Stimulated activated CD4-positive, alpha-beta T cell treated with anti-CD3 and anti-CD28 coated beads, Interleukin-1b, Interleukin-23, amount 100 ng/mL, for 24 hours (primary cell): ENCODE measurements at regions not wholly inside any gene's neighbourhood (a gene's known extent, or its start where the extent isn't known, plus 50 kb on each side); places are given as distances from the start of the nearest gene placed in this dataset.

ENCODE experiments used
- DNase-seq, 4 experiments: peaks; one replicate each; pipeline ENCODE4 v3.0.0-alpha.2; 2020; ENCODE audit warnings: low read depth in 4 of 4, low spot score in 1 of 4

DNA sequence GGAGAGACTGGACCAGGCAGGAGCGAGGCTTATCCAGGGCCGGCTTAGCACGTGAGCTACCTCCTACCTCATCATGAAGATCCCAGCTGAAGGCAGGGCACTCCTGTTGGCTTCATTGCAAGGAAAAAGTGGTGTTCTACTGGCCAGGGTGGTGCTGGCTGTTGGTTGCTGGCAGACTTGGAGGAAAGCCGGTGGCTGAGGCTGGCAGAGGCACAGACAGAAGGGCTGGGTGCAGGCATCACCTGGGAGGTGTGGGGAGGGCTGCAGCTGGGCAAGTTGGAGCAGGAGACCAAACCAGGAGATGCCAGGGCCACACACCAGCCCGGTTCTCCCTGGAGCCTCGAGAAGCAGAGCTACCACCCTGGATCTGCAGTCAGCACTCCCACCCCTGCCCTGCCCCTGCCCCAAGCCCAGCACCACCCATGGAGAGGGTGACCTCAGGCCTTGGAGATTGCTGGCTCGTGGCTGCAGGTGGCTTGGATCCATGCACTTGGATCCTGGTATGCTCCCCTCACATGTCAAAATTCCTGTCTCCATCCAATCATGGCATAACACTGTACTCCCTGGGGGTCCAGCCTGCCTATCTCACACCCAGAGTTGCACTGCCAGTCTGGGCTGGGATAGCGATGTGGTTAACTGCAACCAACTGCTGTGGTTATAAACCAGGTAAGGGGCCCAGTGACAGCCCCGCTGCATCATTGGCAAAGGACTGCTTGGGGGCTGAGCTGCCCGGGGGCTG, 49.7 kb downstream of the GLI2 start:
- DNase-seq = no peak

DNA sequence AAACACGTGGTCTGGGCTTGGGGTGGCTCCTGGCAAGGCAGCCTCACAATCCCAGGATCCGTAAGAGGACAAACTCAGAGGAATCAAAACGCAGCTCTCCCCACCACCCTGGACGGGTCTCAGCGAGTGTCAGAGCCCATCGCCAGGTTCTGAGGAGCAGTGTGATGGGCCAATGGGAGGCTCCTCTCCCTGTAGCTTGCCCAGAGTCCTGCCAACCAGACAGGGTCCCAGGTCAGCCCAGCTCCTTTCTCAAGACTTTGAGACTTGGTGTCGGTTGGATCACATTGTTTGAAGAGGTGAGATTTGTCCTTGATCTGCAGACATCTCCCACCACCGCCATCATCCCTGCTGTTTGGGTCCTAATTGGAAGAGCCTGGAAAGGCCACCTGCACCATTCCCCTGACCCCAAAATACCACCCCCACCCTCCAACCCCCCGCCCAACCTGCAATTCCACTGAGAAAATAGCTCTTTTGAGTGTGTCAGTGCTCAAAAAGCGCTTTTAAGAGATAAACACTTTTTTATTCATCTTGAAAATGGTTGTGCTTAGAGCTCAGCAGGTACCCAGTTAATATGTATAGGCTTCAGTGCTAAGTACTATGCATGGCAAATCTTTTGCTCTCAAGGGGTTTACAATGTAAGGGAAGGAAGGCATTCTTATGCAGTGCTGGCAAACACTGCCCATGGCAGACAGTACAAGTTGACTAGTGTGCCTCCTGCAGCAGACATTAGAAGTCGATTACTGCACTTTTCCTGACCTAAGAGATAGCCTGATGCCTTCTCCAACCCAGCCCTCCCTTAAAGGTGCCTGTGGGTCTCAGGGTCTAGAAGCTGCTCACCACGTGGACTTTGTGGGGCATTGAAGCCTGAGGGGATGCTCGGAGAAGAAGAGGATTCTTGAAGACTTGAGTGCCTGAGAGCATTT, 50.6 kb downstream of the GLI2 start:
- DNase-seq = no peak

DNA sequence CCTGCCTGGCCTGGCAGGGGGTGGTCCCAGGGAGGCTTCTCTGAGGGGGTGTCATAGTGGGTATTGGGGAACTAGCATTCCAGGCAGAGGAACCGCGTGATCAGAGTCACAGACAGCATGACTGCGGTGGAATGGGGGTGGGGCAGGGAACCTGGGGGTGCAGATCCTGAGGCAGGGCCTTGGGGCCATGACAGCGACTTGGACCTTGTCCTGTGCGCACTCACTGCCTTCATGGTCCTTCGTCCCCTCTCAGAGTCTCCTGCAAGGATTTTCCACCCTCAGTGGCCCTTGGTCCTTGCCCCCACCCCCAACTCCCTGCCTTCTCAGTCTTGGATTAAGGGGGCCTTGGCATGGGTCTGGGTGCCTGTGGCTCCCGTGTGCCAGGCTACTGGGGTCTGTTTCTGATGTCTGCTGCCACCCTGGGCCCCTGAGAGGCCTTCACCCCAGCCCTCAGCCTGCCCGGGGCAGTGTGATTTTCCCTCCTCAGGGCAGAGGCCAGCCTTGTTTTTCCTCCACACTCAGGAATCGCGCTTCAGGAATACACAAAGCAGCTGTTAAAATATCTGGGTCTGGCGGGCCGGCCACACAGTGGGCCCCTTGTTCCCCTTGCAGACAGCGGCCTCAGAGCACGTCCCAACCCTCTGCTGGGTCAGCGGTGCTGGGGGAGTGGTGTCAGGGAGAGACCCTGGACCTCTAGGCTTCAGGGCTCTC, 51.6 kb downstream of the GLI2 start:
- no peak for DNase-seq

DNA sequence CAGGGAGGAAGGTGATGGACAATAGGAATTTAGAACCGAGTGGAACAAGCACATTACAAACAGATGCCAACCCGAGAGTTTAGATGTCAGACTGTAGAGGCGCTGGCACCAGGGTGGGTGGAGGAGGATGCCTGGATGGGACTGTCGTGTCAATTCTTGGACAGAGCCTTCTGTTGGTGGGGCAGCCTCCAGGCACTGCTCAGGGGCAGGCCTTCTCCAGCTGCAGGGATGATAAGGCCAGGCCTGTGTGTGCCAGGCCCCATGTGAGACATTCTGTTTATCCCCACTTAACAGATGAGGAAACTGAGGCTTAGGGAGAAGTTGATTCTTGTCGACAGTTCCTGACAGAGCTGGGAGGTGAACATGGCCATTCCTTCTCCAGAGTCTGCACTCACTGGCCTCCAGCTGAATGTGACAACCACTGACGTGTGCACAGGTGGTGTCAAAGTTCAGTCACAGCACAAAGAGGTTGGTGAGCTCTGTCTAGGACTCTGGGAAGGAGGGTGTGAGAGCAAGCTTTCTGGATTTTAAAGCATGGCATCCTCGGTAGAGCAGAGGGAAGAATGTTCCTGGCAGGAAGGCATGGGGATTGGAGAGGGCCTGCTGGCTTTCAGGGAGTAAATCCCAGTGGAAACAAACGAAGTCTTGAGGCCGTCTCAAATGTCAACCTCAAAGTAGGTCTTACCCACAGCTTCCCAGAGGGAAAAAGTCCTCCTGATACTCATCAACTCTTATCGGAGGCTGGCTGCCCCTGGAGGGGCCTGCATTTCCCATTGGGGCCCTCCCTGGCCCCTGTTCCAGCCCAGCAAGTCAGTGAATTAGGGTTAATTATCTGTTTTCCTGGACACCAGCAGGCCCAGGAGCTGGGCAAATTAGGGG, 52.4 kb downstream of the GLI2 start:
- DNase-seq = no peak

DNA sequence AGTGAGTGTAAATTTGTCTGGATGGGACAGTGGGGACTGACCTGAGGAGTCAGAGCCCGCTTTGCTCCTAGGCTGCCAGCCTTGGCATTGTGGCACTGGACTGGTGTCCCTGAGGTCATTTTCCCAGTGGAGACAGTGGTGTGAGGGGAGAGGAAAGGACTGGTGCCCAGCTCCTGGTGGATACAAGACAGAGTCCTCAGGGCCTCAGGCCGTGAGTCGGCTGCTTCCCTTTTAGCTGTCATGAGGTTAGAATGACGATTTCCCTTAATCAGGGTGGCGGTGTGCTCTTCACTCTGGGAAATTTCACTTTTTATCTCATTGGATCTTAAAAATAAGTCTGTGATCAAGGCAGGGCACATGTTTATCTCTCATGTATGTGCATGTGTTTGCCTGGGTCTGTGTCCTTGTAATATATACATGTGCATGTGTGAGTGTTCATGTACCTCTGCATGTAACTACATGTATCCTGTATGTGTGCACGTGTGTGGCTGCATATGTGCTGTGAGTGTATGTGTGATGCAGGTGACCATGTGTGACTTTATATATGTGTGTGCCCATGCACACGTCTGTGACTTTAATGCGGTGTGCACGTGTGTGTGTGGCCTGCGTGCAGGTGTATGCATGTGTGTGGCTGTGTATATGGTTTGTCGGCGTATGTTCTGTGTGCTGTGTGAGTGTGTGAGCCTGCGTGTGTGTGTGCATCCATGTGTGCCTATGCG, 55.7 kb downstream of the GLI2 start:
- DNase-seq = no peak

DNA sequence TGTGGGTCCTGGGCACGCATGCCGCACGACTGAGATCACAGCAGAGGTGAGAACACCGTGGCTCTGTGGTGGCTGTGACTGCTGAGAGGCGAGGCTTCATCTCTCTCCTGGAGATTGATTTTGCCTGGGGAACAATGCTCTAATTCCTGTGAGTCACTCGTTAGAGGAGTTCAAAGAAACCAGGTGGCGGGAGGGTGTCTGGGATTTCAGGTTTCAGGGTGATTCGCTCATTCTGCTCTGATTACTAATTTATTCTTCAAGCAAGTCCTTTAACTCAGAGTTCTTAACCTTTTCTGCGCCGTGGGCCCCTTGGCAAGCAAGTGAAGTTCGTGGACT, 56.3 kb downstream of the GLI2 start:
- no peak for DNase-seq

DNA sequence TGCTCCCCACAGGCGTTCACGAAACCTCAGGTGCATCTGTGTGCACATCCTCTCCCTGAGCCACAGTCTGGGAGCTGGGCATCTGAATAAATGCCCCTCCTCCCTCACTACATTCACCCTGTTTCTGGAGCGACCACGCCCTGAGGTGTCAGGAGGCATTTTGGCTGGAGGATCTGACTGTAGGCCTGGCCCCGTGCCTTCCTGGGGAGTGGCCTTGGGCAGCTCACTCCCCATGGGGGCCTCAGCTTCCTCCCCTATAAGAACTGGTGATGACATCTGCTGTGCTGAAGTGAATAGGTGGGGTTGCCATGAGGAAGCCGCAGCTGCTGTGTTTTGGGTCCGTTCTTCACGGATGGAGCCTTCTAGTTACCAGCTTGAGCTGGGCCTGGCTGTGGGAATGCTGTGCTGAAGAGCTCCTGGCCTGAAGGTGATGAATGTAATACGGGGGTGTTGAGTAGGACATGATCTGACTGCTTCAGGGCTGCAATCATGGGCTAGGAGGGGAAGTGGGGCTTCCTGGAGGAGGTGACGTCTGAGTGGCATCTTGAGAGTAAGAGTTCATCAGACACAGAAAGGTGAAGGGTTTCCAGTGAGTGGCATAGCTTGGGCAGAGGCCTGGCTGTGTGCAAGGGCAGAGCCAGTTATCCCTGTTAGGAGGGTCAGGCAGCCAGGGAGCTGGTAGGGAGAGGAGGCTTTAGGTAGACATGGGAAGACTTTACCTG, 58.2 kb downstream of the GLI2 start:
- DNase-seq = no peak

DNA sequence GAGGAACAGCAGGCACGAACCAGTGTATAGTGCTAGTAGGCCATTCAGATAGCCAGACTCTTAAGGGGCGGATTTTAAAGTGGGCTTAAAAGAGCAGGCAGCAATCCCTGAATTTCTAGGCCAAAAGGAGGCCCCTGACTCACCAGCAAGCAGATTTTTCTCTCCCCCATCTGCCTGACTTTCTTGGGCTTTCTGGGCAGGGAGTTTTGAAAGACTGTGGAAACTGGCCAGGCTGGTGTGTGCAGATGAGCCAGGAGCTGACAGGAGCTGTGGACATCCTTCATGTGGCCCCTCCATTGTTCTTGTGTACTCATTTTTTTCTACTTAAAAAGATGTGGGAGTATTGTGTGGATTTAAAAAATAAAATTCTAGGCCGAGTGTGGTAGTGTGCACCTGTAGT, 59.0 kb downstream of the GLI2 start:
- DNase-seq = no peak

DNA sequence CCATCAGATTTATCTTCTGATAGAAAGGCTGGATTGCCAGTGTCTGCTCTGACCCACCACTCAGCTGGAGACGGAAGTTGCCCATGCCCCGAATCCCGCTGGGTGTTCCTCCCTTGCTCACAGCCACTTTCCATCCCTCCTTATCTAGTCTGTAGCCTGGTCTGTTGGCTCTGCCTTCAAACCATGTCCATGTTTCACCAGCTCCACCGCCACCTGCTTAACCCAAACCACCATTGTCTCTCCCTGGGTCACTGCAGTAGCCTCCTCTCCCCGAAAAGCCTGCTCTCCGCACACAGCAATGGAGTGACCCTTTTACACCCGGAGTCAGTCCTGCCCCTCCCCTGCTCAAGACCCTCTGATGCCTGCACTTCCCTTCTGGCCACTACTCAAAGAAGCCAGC, 60.4 kb downstream of the GLI2 start:
- DNase-seq = no peak

DNA sequence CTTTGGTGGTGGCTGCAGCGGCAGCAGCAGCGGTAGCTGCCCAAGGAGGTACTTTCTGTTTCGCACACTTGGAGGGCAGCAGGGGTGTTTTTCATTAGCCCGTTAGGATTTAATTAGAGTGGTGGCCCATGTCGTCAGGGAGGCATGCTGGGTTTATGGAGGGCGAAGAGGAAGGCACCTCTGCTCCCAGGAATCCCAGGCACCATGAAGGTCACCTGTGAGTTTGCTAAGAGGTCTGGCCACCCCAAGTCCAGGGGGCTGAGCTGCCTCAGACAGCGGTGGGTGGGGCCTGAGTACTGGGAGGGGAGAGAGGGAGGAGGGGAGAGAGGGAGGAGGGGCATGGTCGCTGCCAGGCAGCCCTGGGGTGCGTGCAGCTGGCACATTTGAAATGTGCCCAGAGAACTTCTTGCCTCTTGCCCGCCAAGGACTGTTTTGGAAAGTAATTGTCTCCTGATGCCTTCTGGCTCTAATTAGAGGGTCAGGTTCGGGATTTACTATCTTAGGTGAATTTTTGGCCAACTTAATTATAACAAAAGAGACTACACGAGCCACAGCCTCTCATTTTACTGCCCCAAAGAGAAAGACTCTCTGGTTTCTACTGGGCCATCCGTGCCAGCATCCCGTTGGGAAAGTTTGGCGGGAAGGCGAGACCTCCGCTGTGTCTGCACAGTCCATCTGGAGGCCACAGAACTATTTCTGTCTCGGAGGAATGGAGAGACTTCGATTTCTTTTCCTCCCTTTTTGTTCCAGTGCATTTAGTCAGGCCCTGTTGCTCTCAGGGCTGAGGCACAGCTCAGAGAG, 62.0 kb downstream of the GLI2 start:
- no peak for DNase-seq

DNA sequence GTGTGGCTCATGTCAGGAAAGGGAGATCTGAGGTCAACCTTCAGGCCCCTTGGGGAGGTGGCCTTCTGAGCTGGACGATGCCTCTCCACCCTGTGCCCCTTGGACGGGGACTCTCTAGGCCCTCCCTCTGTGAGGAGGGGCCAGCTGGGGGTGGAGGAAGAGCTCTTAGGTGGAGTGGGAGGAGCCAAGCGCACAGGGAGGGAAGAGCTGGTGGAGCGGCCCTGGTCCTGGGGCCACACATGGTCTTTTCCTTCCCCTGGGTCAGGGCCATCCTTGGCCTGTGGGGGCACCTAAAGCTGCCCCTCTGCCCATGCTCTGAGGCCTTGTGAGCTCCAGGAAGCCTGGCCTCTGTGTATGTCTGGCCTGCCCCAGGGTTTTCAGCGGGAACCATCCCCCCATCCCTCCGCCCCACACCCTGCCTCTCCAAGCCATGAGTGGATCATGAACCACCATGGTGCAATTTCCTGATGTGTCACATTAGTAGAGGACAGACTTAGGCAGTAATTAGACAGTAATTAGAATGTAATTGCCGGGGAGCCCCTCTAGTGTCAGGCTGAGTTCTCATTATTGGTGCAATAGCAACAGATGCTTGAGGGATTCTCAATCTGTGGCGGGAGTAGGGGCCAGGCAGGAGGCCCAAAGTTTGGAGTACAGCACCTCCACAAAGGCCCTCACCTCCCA, 63.0 kb downstream of the GLI2 start:
- no peak for DNase-seq

DNA sequence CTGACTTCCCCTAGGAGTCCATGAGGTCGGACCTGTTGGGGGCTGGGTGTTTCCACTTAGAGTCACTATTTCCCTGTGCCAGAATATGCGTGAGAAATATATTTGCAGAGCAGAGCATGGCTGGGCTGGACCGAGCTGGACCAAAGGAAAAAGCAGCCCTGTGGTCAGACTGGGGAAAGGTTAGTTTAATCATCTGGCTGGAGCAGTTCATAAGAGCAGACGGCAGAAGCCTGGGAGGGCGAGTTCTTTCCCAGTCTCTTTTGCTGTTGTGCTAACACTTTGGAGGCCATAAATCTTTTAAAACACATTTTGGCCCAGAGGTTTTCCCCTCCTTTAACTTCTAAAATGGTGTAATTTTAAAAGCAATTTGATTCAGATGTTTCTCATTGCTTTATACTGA, 66.5 kb downstream of the GLI2 start:
- no peak for DNase-seq

DNA sequence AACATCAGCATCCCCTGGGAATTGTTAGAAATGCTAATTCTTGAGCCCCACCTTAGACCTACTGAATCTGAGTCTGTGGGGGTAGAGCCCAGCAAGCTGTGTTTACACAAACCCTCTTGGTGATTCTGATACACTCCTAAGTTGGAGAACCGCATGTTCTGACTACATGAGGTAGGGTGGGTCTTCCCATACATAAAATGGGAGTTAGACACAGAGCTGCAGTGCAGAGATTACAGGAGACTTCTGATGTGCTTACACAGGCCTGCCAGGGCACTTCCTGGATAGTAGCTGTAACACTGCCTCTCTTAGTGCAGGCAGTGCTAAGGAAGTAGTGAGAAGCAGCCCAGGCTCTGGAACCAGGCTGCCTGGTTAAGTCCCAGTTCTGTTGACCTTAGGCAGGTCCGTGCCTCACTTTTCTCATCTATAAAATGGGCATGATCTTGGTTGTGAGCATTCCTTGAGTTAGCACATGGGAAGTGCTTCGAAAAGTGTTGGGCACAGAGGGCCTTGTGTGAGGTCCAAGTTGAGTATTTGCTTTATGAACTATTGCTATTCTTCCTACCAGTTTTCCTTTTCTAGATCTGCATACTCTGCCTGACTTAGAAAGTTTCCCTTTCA, 67.3 kb downstream of the GLI2 start:
- DNase-seq = no peak

DNA sequence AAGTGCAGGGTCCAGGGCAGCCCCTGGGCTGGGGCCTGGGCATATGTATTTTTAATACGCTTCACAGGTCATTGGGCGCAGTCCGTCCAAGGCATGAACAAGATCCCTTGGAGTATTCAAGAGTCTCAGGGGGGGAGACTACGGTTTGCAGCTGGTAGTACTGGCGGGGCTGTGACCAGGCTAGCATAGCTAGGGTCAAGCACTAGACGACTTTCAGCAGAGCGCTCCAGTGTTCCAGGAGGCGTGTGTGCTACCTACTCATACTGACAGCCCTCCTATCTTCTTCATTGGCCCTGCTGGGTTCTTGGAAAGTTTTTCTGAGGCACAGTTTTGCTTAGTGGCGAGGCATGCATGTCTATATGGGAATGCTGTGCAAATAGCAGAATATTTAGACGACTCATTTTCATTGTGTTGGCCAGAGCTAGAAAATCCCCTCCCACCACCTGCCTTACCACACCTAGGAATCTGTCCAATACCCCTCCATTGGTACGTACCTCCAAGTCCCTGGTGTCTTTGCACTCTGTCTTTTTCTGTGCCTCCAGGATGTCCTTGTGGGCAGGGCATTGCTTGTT, 68.2 kb downstream of the GLI2 start:
- no peak for DNase-seq

DNA sequence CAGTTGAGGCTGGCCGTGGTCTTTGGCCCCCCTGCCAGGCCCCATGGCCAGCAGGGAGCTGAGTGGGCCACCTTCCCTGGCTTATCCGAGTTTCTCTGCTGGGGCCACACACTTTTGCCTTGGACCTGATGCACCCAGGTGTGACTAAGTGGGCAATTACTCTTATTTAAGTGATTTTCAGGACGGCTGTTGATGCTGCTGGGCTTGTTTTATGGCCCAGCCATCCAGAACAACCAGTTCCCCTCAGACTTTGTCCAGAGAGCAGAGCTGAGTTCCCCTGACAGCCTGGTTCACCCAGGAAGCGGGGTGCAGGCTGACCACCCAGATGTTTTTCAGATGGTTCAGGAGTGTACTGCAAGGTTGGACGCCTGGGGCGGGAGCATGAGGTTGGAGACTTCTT, 68.8 kb downstream of the GLI2 start:
- DNase-seq = no peak

DNA sequence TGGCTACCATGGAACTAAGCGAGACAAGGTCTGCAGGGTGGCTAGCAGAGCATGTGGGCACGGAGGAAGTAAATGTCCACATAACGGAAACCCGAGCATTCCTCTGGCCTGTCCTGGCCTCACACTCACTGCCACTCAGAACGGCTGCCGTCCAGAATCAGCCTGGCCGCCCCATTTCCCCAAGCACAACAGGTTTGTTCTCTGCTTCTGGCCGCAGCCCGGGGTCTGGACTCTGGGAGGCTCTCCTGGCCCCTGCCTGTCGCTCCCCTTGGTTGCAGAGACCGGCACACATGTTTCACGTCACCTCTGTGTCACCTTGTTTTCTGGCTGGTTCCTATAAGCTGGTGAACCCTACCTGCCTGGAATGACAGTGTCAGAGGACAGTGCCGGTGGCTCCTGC, 69.3 kb downstream of the GLI2 start:
- DNase-seq = no peak

DNA sequence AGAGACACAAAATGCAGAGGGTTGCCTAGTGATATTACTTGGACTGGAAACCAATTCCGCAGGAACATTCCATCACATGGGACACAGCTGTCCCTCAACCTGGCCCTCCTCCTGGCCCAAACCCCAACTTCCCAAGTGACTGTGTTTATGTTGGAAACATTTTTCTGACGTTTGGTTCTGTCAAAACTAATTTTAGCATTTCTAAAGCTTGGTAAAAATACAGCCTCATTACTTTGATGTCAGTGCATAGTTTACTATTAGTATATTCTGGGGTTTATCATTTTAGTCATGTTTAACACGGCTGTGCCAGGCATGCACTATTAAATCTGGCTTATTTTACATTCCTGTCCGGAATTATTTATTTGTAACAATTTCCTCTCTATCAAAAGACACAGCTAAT, 69.9 kb downstream of the GLI2 start:
- DNase-seq = no peak

DNA sequence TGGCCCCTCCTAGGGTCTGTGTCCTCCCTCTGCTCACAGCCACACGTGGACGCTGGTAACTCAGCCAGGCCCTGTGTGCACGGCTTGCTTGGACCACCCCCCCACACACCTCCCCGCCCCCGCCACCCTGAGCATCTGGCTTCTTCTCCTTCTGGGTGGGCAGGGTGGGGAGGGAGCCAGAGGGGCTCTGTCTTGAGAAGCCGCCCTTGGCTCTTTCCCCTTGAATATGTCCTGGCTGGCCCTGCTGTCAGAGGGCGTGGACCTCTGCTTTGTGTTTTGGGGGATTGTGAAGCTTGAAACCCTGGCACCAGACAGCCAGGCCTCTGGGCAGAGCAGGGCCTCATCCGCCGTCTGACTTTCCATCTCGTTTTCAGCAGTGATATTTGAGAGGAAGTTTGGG, 72.1 kb downstream of the GLI2 start:
- DNase-seq = no peak
